ENCODE measurements at regions not wholly inside any gene's neighbourhood (a gene's known extent, or its start where the extent isn't known, plus 50 kb on each side); places are given as distances from the start of the nearest gene placed in this dataset.

DNA sequence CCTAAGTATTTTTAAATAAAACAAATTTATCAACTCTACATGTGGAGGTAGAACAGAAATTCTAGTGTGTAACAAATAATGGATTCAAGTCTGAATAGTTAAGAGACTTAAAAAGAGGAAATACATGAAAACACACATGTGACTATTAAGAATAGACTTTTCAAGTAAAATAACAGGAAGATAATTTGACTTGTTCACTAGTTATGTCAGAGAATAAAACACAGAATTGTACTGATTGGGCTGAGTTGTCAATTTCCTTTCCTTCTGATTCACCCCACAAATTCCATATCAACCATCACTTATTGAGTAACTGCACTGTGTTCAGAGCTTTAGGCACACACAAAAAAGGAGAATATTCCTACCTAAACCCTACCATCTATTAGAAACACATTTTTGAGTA lies 557.2 kb downstream of the TUSC7 start:
- no peaks in the 10 kb centered on the region for H3K27me3 Mint-ChIP-seq (ENCODE audit: unreplicated experiment)
- DNase-seq (ENCODE audit: low spot score) = no peak
- H3K27ac Mint-ChIP-seq (ENCODE audit: unreplicated experiment) = no peak overlapping the region
- TF ChIP-seq, protein P1, sequence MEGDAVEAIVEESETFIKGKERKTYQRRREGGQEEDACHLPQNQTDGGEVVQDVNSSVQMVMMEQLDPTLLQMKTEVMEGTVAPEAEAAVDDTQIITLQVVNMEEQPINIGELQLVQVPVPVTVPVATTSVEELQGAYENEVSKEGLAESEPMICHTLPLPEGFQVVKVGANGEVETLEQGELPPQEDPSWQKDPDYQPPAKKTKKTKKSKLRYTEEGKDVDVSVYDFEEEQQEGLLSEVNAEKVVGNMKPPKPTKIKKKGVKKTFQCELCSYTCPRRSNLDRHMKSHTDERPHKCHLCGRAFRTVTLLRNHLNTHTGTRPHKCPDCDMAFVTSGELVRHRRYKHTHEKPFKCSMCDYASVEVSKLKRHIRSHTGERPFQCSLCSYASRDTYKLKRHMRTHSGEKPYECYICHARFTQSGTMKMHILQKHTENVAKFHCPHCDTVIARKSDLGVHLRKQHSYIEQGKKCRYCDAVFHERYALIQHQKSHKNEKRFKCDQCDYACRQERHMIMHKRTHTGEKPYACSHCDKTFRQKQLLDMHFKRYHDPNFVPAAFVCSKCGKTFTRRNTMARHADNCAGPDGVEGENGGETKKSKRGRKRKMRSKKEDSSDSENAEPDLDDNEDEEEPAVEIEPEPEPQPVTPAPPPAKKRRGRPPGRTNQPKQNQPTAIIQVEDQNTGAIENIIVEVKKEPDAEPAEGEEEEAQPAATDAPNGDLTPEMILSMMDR (IDR thresholded peaks at IDR 0.05; ENCODE audit: unreplicated experiment) = no peak
- H3K9me3 Mint-ChIP-seq (ENCODE audit: unreplicated experiment) = no peaks in the 10 kb centered on the region
- no peaks in the 10 kb centered on the region for H3K36me3 Mint-ChIP-seq (ENCODE audit: low read depth, unreplicated experiment)
- H3K4me3 Mint-ChIP-seq (ENCODE audit: unreplicated experiment) = no peak overlapping the region
- H3K4me1 Mint-ChIP-seq (ENCODE audit: unreplicated experiment) = peaks cover 4% of the 10 kb centered on the region

DNA sequence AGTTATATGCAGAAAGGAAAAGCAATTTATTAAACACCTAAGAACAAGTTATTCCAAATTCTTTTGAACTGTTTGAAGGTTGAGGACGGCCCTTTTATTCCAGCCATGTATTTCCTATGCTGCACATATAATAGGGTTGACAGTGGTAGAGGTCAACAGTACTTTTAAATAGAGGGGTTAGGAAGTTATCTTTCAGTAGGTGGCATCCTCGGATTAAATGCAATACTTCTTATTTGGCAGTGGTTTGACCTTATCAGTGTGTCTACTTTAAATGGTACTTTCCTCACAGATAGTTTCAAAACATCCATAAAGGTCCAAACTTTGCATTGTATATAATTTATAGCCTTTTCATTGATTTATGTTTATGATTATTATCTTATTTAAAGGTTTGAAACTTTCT lies 558.7 kb downstream of the TUSC7 start:
- Mint-ChIP-seq H3K4me1 (ENCODE audit: unreplicated experiment) (peaks cover 4% of the 10 kb centered on the region), H3K9me3 (ENCODE audit: unreplicated experiment) (no peaks in the 10 kb centered on the region), H3K27ac (ENCODE audit: unreplicated experiment) (no peak overlapping the region), H3K4me3 (ENCODE audit: unreplicated experiment) (no peak overlapping the region), H3K27me3 (ENCODE audit: unreplicated experiment) (no peaks in the 10 kb centered on the region), H3K36me3 (ENCODE audit: low read depth, unreplicated experiment) (no peaks in the 10 kb centered on the region)
- TF ChIP-seq, protein P1 (IDR thresholded peaks at IDR 0.05; ENCODE audit: unreplicated experiment) = no peak
- DNase-seq (ENCODE audit: low spot score) = no peak

DNA sequence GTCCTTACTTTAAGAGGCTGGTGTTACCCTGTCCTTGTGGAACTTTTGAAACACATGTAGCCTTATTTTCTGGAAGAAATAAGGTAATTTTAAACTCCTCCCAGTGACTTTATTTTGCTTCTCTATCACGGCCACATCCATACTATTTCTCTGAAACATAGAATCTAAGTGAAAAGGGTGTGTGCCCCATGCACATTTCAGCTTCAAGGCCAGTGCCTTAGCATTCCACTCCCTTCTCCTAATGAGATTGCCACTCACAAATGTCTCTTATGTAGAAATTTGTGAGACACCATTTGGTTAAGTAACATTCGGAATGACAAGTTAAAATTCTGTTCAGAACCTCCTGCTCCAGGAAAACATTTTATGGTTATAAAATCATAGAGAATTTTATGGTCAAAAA lies 562.7 kb downstream of the TUSC7 start:
- Mint-ChIP-seq H3K36me3 (ENCODE audit: low read depth, unreplicated experiment) (no peaks in the 10 kb centered on the region), H3K4me1 (ENCODE audit: unreplicated experiment) (no peaks in the 10 kb centered on the region), H3K9me3 (ENCODE audit: unreplicated experiment) (no peaks in the 10 kb centered on the region), H3K4me3 (ENCODE audit: unreplicated experiment) (no peak overlapping the region), H3K27me3 (ENCODE audit: unreplicated experiment) (no peaks in the 10 kb centered on the region), H3K27ac (ENCODE audit: unreplicated experiment) (no peak overlapping the region)
- TF ChIP-seq, protein P1 (IDR thresholded peaks at IDR 0.05; ENCODE audit: unreplicated experiment) = no peak
- DNase-seq (ENCODE audit: low spot score) = no peak

DNA sequence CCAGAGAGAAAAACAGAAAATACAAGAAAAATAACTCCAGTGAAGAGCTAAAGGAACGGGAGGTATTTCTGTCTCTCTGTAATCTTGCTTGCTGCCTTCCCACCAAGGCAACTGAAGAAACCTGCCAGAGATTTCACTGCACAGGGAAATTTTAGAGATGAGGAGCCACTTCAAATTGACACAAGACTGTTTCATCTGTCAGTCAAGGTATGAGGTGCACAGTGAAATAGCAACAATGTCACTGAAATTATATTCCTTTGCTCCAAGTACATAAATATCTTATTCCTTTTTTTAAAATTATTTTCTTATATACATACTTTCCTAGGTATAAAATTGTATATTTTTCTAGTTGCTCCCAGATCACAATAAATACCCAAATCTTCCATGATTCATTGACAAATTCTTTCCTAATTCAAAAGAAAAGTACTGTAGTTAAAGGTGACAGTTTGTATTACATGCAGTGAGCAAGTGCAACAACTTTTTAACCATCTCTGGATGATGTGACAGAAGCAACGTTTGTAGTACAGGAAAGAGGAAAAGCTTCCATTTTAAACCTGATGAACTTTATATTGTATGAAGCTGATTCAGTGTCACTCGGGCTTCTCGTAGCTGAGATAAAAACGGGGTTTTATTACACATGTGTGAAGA lies 563.4 kb downstream of the TUSC7 start:
- no peak overlapping the region for H3K4me3 Mint-ChIP-seq (ENCODE audit: unreplicated experiment)

DNA sequence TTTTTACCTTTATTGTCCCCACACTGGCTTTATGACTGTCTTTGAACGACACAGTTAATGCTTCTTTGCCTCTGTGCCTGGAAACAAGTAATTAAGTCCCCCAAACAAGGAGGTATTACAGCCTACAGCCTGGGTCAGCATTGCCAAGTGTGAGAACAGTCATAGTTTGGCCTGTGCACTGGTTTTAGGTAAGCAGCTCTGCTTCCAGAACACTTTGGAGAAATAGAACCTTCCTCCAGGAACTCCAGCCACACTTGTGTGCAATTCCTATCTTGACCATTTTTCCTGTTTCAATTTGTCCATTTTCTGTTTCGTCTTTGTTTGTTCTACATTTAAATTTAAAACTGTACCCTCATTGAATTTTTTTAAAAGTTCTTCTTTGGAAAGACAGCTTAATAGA lies 568.2 kb downstream of the TUSC7 start:
- no peak for DNase-seq (ENCODE audit: low spot score)
- no peaks in the 10 kb centered on the region for H3K27me3 Mint-ChIP-seq (ENCODE audit: unreplicated experiment)
- TF ChIP-seq, protein P1 (IDR thresholded peaks at IDR 0.05; ENCODE audit: unreplicated experiment) = no peak
- no peak overlapping the region for H3K27ac Mint-ChIP-seq (ENCODE audit: unreplicated experiment)
- H3K4me3 Mint-ChIP-seq (ENCODE audit: unreplicated experiment) = no peak overlapping the region
- H3K4me1 Mint-ChIP-seq (ENCODE audit: unreplicated experiment) = peaks cover 7% of the 10 kb centered on the region
- no peaks in the 10 kb centered on the region for H3K36me3 Mint-ChIP-seq (ENCODE audit: low read depth, unreplicated experiment)
- H3K9me3 Mint-ChIP-seq (ENCODE audit: unreplicated experiment) = no peaks in the 10 kb centered on the region

More for the DNA sequence above, 563.4 kb downstream of the TUSC7 start:
- DNase-seq (ENCODE audit: low spot score) = no peak
- TF ChIP-seq, protein P1 (IDR thresholded peaks at IDR 0.05; ENCODE audit: unreplicated experiment) = no peak
- Mint-ChIP-seq H3K9me3 (ENCODE audit: unreplicated experiment) (no peaks in the 10 kb centered on the region), H3K27me3 (ENCODE audit: unreplicated experiment) (no peaks in the 10 kb centered on the region), H3K27ac (ENCODE audit: unreplicated experiment) (no peak overlapping the region), H3K36me3 (ENCODE audit: low read depth, unreplicated experiment) (no peaks in the 10 kb centered on the region), H3K4me1 (ENCODE audit: unreplicated experiment) (no peaks in the 10 kb centered on the region)
